MCF 10A (cell line): ENCODE measurements at regions not wholly inside any gene's neighbourhood (a gene's known extent, or its start where the extent isn't known, plus 50 kb on each side); places are given as distances from the start of the nearest gene placed in this dataset.

Experiments
- BruUV-seq: library from RNA; stranded (reverse); fragments of 400-500 nt; replicated peaks from 2 replicates; lab custom pipeline; 2021; lab: Mats Ljungman, UMichigan
- CTCF ChIA-PET: fragments of 300-600 bp; sonication (Branson Sonifier 250); formaldehyde crosslinking; extraction: SDS; loops from one replicate; lab custom pipeline; 2021; ENCODE audit warnings: antibody characterized with exemption, inconsistent platforms; lab: Yijun Ruan, JAX
- POLR2A ChIA-PET: fragments of 300-600, 350-650 bp; sonication (Branson Sonifier 250); formaldehyde crosslinking; extraction: SDS; loops from one replicate; lab custom pipeline; 2020; ENCODE audit warnings: antibody characterized with exemption, inconsistent platforms; lab: Yijun Ruan, JAX
- DNase-seq: peaks from one replicate; pipeline ENCODE4 v3.0.0-alpha.2; 2018; ENCODE audit not compliant: unreplicated experiment
- H3K27ac Mint-ChIP-seq: one replicate; pipeline ENCODE4 v1.8.0; 2022; ENCODE audit warnings: mild to moderate bottlenecking, low read depth, mixed read lengths; ENCODE audit not compliant: unreplicated experiment
- H3K27me3 Mint-ChIP-seq: one replicate; pipeline ENCODE4 v1.8.0; 2022; ENCODE audit warnings: mixed read lengths; ENCODE audit not compliant: insufficient read depth, unreplicated experiment
- H3K36me3 Mint-ChIP-seq: one replicate; pipeline ENCODE4 v1.8.0; 2022; ENCODE audit warnings: mild to moderate bottlenecking, moderate library complexity, mixed read lengths; ENCODE audit not compliant: insufficient read depth, unreplicated experiment
- H3K4me1 Mint-ChIP-seq: one replicate; pipeline ENCODE4 v1.8.0; 2022; ENCODE audit warnings: mixed read lengths; ENCODE audit not compliant: insufficient read depth, unreplicated experiment
- H3K4me3 Mint-ChIP-seq: one replicate; pipeline ENCODE4 v1.8.0; 2022; ENCODE audit warnings: mild to moderate bottlenecking, moderate library complexity, mixed read lengths; ENCODE audit not compliant: unreplicated experiment
- H3K9me3 Mint-ChIP-seq: one replicate; pipeline ENCODE4 v1.8.0; 2022; ENCODE audit warnings: mixed read lengths; ENCODE audit not compliant: unreplicated experiment
- intact Hi-C: fragments of 100-400 bp; cut with micrococcal nuclease; formaldehyde crosslinking; loops from 2 replicates; pipeline ENCODE4 v1.14.1; 2022
- TF ChIP-seq, protein P1 (sequence below): fragments of 200-600 bp; IDR thresholded peaks from one replicate; pipeline ENCODE4 v1.8.0; 2022; ENCODE audit warnings: antibody characterized with exemption, mild to moderate bottlenecking; ENCODE audit not compliant: unreplicated experiment

DNA sequence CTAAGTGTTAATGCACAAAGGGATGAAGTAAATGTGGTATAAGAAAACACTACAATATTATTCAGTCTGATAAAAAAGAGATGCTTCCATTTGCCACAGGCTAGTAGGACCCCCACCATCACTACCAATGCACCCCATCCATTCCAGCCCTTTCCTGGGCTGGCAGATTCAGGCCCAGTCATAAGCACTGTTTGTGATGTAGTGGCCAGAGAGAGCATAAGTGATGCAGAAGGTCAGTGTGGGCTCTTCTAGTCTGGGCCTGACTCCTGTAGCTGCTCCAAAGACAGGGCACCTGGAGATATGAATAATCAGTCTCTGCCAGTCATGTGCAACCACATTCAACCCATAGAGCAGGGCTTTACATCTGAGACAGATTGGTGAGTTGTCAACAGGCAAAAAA is 1294.7 kb downstream of the TMEM121 start:
- no peak overlapping the region for H3K27ac Mint-ChIP-seq
- peaks cover 4% of the 10 kb centered on the region for H3K4me1 Mint-ChIP-seq
- ChIA-PET POLR2A (interaction anchor here (1.0 to 1.1 kb wide), 2 partner anchors 23 to 26 kb away, joined by 3 to 4 read pairs; no protein-coding TSS in a partner anchor), CTCF (interaction anchor here (0.6 to 2.0 kb wide), 6 partner anchors 12 to 53 kb away, joined by 3 to 6 read pairs (median 4); no protein-coding TSS in a partner anchor)
- no peak for DNase-seq
- TF ChIP-seq, protein P1, sequence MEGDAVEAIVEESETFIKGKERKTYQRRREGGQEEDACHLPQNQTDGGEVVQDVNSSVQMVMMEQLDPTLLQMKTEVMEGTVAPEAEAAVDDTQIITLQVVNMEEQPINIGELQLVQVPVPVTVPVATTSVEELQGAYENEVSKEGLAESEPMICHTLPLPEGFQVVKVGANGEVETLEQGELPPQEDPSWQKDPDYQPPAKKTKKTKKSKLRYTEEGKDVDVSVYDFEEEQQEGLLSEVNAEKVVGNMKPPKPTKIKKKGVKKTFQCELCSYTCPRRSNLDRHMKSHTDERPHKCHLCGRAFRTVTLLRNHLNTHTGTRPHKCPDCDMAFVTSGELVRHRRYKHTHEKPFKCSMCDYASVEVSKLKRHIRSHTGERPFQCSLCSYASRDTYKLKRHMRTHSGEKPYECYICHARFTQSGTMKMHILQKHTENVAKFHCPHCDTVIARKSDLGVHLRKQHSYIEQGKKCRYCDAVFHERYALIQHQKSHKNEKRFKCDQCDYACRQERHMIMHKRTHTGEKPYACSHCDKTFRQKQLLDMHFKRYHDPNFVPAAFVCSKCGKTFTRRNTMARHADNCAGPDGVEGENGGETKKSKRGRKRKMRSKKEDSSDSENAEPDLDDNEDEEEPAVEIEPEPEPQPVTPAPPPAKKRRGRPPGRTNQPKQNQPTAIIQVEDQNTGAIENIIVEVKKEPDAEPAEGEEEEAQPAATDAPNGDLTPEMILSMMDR: no peak
- no peaks in the 10 kb centered on the region for H3K9me3 Mint-ChIP-seq
- H3K4me3 Mint-ChIP-seq: no peak overlapping the region
- no peaks in the 10 kb centered on the region for H3K27me3 Mint-ChIP-seq
- intact Hi-C loops: no loop called here
- BruUV-seq: no TSS peak
- no peaks in the 10 kb centered on the region for H3K36me3 Mint-ChIP-seq

DNA sequence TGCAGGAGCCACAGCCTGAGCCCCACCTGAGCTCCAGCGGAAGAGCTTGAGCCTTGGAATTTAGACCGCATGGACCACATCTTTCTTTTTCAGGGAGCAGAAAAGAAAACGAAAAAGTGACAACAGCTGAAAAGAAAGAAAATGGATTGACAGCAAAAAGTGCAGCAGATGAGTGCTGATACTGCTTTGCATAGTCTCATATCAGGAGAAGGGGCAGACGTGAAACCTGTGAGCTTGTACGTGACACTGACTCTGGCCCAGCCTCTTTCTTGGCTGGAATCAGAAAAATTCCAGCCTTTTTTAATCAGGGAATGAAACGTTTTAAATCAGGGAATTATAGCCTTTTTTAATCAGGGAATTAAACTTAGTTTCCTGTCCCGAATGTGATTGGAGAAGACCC is 1296.5 kb downstream of the TMEM121 start:
- POLR2A ChIA-PET: interaction anchor here (1.4 to 1.6 kb wide), 2 partner anchors 11 to 14 kb away, joined by 3 to 6 read pairs; no protein-coding TSS in a partner anchor
- CTCF ChIA-PET: interaction anchor here (1.0 to 2.2 kb wide), 5 partner anchors 8 to 49 kb away, joined by 3 to 11 read pairs (median 6); no protein-coding TSS in a partner anchor
- H3K4me1 Mint-ChIP-seq: peaks cover 12% of the 10 kb centered on the region
- H3K27ac Mint-ChIP-seq: no peak overlapping the region
- no peak for DNase-seq
- H3K27me3 Mint-ChIP-seq: no peaks in the 10 kb centered on the region
- H3K9me3 Mint-ChIP-seq: no peaks in the 10 kb centered on the region
- TF ChIP-seq, protein P1: no peak
- intact Hi-C loops: no loop called here
- BruUV-seq: no TSS peak
- H3K4me3 Mint-ChIP-seq: no peak overlapping the region
- no peaks in the 10 kb centered on the region for H3K36me3 Mint-ChIP-seq

DNA sequence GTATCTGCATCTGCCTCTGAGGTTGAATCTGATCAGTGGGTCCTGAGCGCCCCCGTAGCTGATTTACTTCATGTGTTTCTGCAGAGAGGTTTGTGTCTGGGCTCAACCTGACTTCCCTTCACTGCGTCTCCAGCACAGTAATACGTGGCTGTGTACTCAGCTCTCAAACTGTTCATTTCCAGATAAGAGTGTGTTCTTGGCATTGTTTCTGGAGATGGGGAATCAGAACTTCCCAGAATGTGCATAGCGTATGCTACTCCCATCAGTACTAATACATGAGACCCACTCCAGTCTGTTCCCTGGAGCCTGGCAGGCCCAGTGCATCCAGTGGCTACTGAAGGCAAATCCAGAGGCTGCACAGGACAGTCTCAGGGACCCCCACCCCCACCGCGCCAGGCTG is 1297.2 kb downstream of the TMEM121 start:
- Mint-ChIP-seq H3K27ac (no peak overlapping the region), H3K36me3 (no peaks in the 10 kb centered on the region), H3K4me1 (peaks cover 12% of the 10 kb centered on the region), H3K9me3 (no peaks in the 10 kb centered on the region), H3K27me3 (no peaks in the 10 kb centered on the region), H3K4me3 (no peak overlapping the region)
- TF ChIP-seq, protein P1: no peak
- intact Hi-C loops: no loop called here
- no peak for DNase-seq
- POLR2A ChIA-PET: no interaction called here
- CTCF ChIA-PET: interaction anchor here (1.9 to 2.2 kb wide), 2 partner anchors 7 to 49 kb away, joined by 9 to 11 read pairs; no protein-coding TSS in a partner anchor
- BruUV-seq: no TSS peak

DNA sequence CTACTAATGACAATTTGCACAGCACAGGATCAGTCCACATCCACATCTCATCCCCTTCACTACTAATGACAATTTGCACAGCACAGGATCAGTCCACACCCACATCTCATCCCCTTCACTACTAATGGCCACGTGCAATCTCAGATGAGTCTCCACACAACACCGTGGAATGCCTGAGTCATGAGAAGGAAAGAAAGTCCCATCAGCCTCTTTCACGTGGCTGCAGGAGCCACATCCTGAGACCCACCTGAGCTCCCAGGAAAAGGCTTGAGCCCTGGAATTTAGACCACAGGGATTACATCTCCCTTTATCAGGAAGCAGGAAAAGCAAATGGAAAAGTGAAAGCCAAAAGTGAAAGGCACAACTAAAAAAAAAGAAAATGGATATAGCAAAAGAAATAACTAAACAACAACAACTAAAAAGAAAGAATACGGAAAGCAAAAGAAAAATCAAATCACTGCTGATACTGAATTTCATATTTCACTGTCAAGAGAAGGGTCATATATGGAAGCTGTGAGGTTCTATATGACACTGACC is 1300.5 kb downstream of the TMEM121 start:
- H3K9me3 Mint-ChIP-seq: no peaks in the 10 kb centered on the region
- no TSS peak for BruUV-seq

More for the DNA sequence above, 1300.5 kb downstream of the TMEM121 start:
- Mint-ChIP-seq H3K4me3 (no peak overlapping the region), H3K27me3 (no peaks in the 10 kb centered on the region), H3K27ac (peak overlapping the region; percentile 21), H3K36me3 (no peaks in the 10 kb centered on the region), H3K4me1 (peaks cover 18% of the 10 kb centered on the region)
- intact Hi-C loops: no loop called here
- ChIA-PET POLR2A (no interaction called here), CTCF (interaction anchor here (1.2 kb wide), 1 partner anchor 47 kb away, joined by 6 read pairs; no protein-coding TSS in a partner anchor)
- TF ChIP-seq, protein P1: no peak
- no peak for DNase-seq
